ENCODE measurements at regions not wholly inside any gene's neighbourhood (a gene's known extent, or its start where the extent isn't known, plus 50 kb on each side); places are given as distances from the start of the nearest gene placed in this dataset.
A peak's percentile ranks its signal among the peaks of the same experiment; 100 is the strongest.
"Not testable (repeated sequence)": the region's sequence is repeated elsewhere in the genome, so short reads cannot be mapped to it uniquely, and the experiment has no call there.

- DNase-seq, result no peak
Measured at GRCh38 chr5:45893309-45893708, 197.1 kb upstream of the HCN1 start.

- not testable (repeated sequence) for DNase-seq
Measured at GRCh38 chr5:45890441-45891080, 194.4 kb upstream of the HCN1 start.

DNA sequence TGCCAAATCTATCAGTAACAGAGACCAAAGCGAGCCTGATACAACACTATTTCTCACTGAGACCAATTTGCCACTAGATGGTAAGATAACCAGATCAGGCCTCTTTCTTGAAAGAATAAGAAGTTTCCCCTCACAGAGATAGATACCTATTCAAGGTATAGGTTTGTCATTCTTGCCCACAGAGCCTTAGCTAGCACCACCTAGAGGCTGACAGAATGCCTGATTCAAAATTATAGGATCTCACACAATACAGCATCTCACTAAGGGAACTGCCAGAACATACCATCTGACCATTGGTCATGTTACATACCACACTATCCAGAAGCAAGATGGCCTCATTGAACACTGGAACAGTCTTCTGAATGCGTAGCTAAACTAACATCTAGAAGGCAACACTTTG lies 166.6 kb upstream of the HCN1 start:
- DNase-seq, result no peak

GRCh38 chr5:45847877-45848276 lies 151.7 kb upstream of the HCN1 start:
- DNase-seq, result no peak

GRCh38 chr5:45826055-45826454 lies 129.9 kb upstream of the HCN1 start:
- no peak for DNase-seq

- no peak for DNase-seq
Measured at GRCh38 chr5:45800331-45800730, 104.2 kb upstream of the HCN1 start.

DNA sequence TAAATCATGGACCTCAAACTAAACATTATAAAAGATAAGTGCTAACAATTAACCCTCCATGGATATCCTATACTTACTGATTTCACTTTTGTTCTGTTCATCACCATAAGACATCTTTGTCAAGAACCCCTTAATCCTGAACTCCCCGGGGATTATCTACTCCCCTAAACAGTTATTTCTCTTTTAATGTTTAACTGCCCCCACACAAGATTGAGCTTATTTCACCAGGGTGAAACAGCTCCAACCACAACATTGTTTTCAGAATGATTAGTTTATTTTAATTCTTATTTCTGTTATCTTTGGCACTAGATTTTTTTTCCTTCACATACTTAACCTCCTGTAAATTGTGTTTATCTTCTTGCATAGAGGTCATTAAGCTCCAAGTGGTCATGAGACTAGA lies 103.2 kb upstream of the HCN1 start:
- DNase-seq, result no peak

DNA sequence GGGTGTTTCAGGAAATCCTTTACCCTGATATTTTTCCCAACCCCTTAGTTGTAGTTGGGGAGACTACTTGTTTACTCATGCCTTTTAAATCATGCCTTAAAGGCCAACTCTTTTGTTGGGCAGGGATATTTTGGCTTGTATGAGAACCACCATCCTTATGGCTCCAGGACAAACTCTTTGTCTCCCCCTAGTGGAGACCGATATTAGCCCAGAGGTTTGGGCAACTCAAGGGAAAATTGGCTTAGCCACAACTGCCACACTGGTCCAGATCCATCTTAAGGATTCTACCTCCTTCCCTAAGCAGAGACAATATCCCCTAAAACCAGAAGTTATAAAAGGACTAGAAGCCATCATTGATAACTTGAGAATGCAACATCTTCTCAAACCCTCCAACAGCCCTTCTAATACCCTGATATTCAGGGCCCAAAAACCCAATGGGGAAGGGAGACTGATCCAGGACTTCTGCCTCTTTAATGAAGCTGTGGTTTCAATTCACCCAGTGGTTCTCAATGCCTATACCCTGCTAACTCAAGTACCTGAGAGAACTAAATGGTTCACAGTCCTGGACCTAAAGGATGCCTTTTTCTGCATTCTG lies 100.9 kb upstream of the HCN1 start:
- DNase-seq, result peak; percentile 3

GRCh38 chr5:45795458-45795857 lies 99.3 kb upstream of the HCN1 start:
- DNase-seq, result no peak

GRCh38 chr5:45793638-45794532 lies 97.7 kb upstream of the HCN1 start:
- no peak for DNase-seq

- DNase-seq, result no peak
Measured at GRCh38 chr5:45779874-45780671, 83.9 kb upstream of the HCN1 start.

DNA sequence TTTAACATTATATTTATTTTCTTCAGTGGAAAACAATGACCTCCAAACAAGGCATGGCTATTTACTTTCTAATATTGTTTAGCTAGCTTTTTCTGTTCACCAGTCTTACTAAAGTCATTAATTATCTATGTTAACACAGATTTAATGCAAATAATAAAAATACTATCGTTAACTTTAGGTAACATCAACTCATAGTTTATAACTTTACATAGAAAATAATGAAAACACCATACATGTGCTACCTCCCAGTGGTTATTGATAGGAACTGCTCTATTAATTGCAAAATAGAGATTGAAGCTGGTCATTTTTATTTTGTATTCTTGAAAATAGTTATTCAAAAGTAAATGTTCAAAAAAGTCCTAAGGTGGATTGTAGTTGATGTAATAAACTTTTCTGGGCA lies 78.3 kb upstream of the HCN1 start:
- no peak for DNase-seq

- no peak for DNase-seq
Measured at GRCh38 chr5:45772402-45772801, 76.2 kb upstream of the HCN1 start.

DNA sequence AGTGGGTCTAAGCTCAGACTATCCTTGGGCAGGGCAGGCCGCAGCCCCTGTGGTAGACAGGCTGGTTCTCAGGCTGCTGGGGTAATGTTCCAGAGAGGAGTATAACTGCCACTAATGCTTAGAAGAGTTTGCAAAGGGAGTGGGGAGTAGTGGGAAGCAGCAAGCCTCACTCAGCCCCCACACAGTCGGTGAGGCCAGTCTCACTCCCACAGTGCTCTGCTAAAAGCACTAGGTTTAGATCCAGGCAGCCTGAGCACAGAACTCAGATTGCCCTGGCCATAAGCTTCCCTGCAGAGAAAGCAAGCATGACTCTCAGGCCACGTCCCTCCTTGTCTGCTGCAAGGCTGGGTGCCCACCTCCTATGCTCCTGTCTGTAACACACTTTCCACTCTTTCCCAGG lies 69.4 kb upstream of the HCN1 start:
- DNase-seq, result no peak

GRCh38 chr5:45750574-45750973 lies 54.4 kb upstream of the HCN1 start:
- no peak for DNase-seq

DNA sequence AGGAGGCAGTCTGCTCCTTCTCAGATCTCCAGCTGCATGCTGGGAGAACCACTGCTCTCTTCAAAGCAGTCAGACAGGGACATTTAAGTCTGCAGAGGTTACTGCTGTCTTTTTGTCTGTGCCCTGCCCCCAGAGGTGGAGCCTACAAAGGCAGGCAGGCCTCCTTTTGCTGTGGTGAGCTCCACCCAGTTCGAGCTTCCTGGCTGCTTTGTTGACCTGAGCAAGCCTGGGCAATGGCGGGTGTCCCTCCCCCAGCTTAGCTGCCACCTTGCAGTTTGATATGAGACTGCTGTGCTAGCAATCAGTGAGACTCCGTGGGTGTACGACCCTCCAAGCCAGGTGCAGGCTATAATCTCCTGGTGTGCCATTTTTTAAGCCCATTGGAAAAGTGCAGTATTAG lies 52.3 kb upstream of the HCN1 start:
- DNase-seq, result not testable (repeated sequence)

Measured in suppressor macrophage treated with lipopolysaccharide for 4 hours (primary cell).